ENCODE measurements at regions not wholly inside any gene's neighbourhood (a gene's known extent, or its start where the extent isn't known, plus 50 kb on each side); places are given as distances from the start of the nearest gene placed in this dataset.
"Not testable (repeated sequence)": the region's sequence is repeated elsewhere in the genome, so short reads cannot be mapped to it uniquely, and the experiment has no call there.

GRCh38 chr5:158593925-158594324, 505.8 kb downstream of the EBF1 start:
- no peak overlapping the region for H3K27ac Mint-ChIP-seq
- DNase-seq (ENCODE audit: low spot score in 2 of 2) (no peak), ATAC-seq (ENCODE audit: low read depth) (no peak)
- H3K9me3 Mint-ChIP-seq = no peaks in the 10 kb centered on the region
- no peak overlapping the region for H3K4me3 Mint-ChIP-seq
- H3K36me3 Mint-ChIP-seq = no peaks in the 10 kb centered on the region
- H3K27me3 Mint-ChIP-seq = no peaks in the 10 kb centered on the region
- peaks cover 16% of the 10 kb centered on the region for H3K4me1 Mint-ChIP-seq

- H3K4me3 Mint-ChIP-seq = no peak overlapping the region
- H3K36me3 Mint-ChIP-seq = no peaks in the 10 kb centered on the region
- H3K27me3 Mint-ChIP-seq = no peaks in the 10 kb centered on the region
- no peak overlapping the region for H3K27ac Mint-ChIP-seq
- H3K9me3 Mint-ChIP-seq = no peaks in the 10 kb centered on the region
- DNase-seq (ENCODE audit: low spot score in 2 of 2) (no peak), ATAC-seq (ENCODE audit: low read depth) (no peak)
- H3K4me1 Mint-ChIP-seq = peaks cover 7% of the 10 kb centered on the region
Measured at GRCh38 chr5:158591301-158591863, 508.3 kb downstream of the EBF1 start.

- Mint-ChIP-seq H3K27ac (no peak overlapping the region), H3K9me3 (peaks cover 4% of the 10 kb centered on the region), H3K27me3 (peaks cover 2% of the 10 kb centered on the region), H3K36me3 (peaks cover 2% of the 10 kb centered on the region), H3K4me3 (no peak overlapping the region), H3K4me1 (peaks cover 9% of the 10 kb centered on the region)
- DNase-seq (ENCODE audit: low spot score in 2 of 2) (no peak), ATAC-seq (ENCODE audit: low read depth) (no peak)
Measured at GRCh38 chr5:158590746-158591300, 508.9 kb downstream of the EBF1 start.

GRCh38 chr5:158589939-158590338, 509.8 kb downstream of the EBF1 start:
- DNase-seq (ENCODE audit: low spot score in 2 of 2) = no peak
- peaks cover 2% of the 10 kb centered on the region for H3K27me3 Mint-ChIP-seq
- no peak overlapping the region for H3K4me3 Mint-ChIP-seq
- no peak overlapping the region for H3K27ac Mint-ChIP-seq
- peak; percentile 37 for ATAC-seq (ENCODE audit: low read depth)
- H3K9me3 Mint-ChIP-seq = peaks cover 5% of the 10 kb centered on the region
- peaks cover 4% of the 10 kb centered on the region for H3K36me3 Mint-ChIP-seq
- H3K4me1 Mint-ChIP-seq = peaks cover 9% of the 10 kb centered on the region

- no peak overlapping the region for H3K4me3 Mint-ChIP-seq
- H3K27me3 Mint-ChIP-seq = peaks cover 2% of the 10 kb centered on the region
- peaks cover 5% of the 10 kb centered on the region for H3K9me3 Mint-ChIP-seq
- H3K36me3 Mint-ChIP-seq = peaks cover 6% of the 10 kb centered on the region
- H3K4me1 Mint-ChIP-seq = peaks cover 12% of the 10 kb centered on the region
- DNase-seq (ENCODE audit: low spot score in 2 of 2) (no peak), ATAC-seq (ENCODE audit: low read depth) (no peak)
- no peak overlapping the region for H3K27ac Mint-ChIP-seq
Measured at GRCh38 chr5:158588617-158589016, 511.1 kb downstream of the EBF1 start.

DNA sequence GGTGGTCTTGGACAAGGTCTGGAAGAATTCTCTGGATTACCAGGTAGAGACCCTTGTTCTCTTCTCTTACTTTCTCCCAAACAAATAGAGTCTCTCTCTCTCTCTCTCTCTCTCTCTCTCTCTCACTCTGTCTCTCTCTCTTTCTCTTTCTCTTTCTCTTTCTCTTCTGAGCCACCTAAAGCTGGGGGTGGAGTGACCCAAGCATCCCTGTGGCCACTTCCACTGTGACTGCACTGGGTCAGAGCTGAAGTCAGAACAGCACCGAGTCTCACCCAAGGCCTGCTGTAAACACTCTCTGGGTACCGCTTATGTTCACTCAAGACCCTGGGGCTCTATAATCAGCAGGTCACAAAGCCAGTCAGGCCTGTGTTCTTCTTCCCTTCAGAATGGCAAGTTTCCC, 513.7 kb downstream of the EBF1 start:
- peaks cover 12% of the 10 kb centered on the region for H3K4me1 Mint-ChIP-seq
- peaks cover 2% of the 10 kb centered on the region for H3K27me3 Mint-ChIP-seq
- no peak overlapping the region for H3K4me3 Mint-ChIP-seq
- ATAC-seq (ENCODE audit: low read depth) = no peak
- peaks cover 7% of the 10 kb centered on the region for H3K9me3 Mint-ChIP-seq
- no peak for DNase-seq (ENCODE audit: low spot score in 2 of 2)
- peaks cover 6% of the 10 kb centered on the region for H3K36me3 Mint-ChIP-seq
- no peak overlapping the region for H3K27ac Mint-ChIP-seq

- not testable (repeated sequence) for H3K4me1 Mint-ChIP-seq; H3K27me3 Mint-ChIP-seq; H3K27ac Mint-ChIP-seq; DNase-seq (ENCODE audit: low spot score in 2 of 2); ATAC-seq (ENCODE audit: low read depth); H3K4me3 Mint-ChIP-seq
- Mint-ChIP-seq H3K36me3 (peaks cover 10% of the 10 kb centered on the region), H3K9me3 (peaks cover 15% of the 10 kb centered on the region)
Measured at GRCh38 chr5:158582669-158583068, 517.0 kb downstream of the EBF1 start.

DNA sequence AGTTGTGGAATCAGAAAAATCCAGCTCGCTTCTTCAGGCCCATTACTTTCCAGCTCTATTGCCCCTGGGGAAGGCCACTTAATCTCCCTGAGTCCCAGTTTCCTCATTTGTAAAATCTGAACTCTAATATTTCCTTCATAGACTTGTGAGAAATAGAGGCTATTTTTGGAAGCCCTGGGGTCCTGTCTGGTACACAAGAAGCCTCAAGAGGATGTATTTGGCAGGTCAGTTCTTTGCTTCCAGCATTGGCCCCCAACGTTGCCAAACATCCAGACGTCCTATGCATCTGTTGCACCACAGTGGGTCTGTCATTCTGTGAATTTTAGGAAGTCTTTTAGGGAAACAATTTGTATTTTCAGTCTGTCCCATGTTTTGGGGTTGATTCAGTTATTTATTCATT, 525.9 kb downstream of the EBF1 start:
- Mint-ChIP-seq H3K27me3 (no peaks in the 10 kb centered on the region), H3K9me3 (peaks cover 3% of the 10 kb centered on the region), H3K27ac (no peak overlapping the region), H3K36me3 (peaks cover 1% of the 10 kb centered on the region), H3K4me1 (peaks cover 6% of the 10 kb centered on the region), H3K4me3 (no peak overlapping the region)
- DNase-seq (ENCODE audit: low spot score in 2 of 2) (no peak), ATAC-seq (ENCODE audit: low read depth) (no peak)

DNA sequence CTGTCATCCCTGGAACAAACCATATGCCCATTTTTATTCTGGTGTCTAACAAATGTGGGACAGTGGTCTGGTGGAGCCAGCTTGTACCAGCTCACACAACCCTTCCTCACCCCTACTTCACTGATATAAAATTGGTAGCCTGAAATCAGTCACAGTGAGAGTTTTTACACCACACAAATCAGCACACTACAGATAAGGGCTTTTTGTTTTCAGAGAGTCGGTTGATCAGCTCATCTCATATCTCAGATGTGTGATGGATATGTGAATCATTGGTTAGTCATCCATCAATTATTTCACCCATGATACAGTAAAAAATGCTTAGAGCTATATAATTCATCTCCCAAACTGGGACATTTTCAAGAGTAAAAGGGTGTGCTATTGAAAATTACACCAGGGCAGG, 529.2 kb downstream of the EBF1 start:
- DNase-seq (ENCODE audit: low spot score in 2 of 2) (no peak), ATAC-seq (ENCODE audit: low read depth) (no peak)
- Mint-ChIP-seq H3K4me3 (no peak overlapping the region), H3K27me3 (no peaks in the 10 kb centered on the region), H3K27ac (no peak overlapping the region), H3K36me3 (no peaks in the 10 kb centered on the region), H3K4me1 (peaks cover 6% of the 10 kb centered on the region), H3K9me3 (peaks cover 1% of the 10 kb centered on the region)

DNA sequence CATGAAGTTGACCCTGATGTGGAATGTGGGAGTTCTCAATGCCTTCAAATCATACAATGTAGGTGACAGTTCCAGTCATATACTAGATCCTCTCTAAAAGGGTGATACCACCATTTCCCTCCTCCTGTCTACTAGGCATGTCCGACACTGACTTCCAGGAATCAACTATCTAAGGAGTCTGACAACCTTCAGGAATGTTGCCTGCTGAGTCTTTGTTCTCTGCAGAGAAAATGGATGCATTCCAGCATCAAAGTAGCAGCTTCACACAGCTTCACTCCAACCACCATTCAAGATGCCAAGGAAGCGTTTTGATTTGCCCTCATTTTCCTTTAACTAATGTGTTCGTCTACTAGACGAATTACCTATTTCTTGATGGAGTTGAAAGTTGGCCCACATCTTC, 530.2 kb downstream of the EBF1 start:
- Mint-ChIP-seq H3K4me3 (no peak overlapping the region), H3K27ac (no peak overlapping the region), H3K27me3 (no peaks in the 10 kb centered on the region), H3K9me3 (peaks cover 1% of the 10 kb centered on the region), H3K36me3 (no peaks in the 10 kb centered on the region), H3K4me1 (peaks cover 15% of the 10 kb centered on the region)
- ATAC-seq (ENCODE audit: low read depth) (no peak), DNase-seq (ENCODE audit: low spot score in 2 of 2) (no peak)

DNA sequence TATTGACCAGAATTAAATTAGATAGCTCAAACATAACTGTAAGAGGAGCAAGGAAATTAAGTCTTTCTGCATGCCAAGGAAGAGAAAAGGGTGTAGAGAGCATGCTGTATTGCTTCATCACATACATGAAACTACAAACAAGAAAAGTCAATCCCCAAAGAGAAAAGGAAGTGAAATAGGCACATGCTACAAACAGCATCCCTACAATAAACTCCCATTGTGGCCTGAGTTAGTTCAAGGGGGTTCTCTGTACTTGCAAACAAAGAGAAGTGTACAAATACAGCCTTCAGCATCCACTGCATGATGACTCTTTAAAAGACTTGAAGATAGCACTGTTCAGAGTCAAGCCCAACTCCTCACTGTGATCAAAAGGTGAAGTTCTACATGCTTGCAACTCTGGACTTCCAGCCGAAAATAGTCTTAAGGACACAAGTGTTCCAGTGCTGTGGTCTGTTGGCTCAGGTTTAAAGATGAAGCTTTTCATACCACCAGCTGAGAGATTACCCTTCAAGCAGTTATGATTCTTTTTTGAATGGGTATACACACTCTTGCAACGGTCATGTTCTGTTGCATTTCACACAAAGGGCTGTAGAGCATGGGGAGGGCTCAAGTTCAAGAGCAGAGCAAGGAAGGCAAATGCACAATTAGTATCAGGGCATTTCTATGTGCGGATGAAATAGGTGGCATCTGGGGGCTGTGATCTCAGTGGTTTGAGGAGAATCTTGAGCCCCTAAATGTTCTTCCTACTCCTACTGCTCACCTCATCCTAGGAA, 534.5 kb downstream of the EBF1 start:
- Mint-ChIP-seq H3K4me1 (peaks cover 24% of the 10 kb centered on the region), H3K27ac (no peak overlapping the region), H3K4me3 (no peak overlapping the region), H3K36me3 (no peaks in the 10 kb centered on the region), H3K27me3 (no peaks in the 10 kb centered on the region), H3K9me3 (no peaks in the 10 kb centered on the region)
- peak; percentile 34 for ATAC-seq (ENCODE audit: low read depth)
- DNase-seq (ENCODE audit: low spot score in 2 of 2) = no peak

GRCh38 chr5:158563760-158564390, 535.8 kb downstream of the EBF1 start:
- ATAC-seq (ENCODE audit: low read depth) (no peak), DNase-seq (ENCODE audit: low spot score in 2 of 2) (no peak)
- Mint-ChIP-seq H3K36me3 (no peaks in the 10 kb centered on the region), H3K9me3 (no peaks in the 10 kb centered on the region), H3K27ac (no peak overlapping the region), H3K4me1 (peaks cover 34% of the 10 kb centered on the region), H3K4me3 (no peak overlapping the region), H3K27me3 (no peaks in the 10 kb centered on the region)

DNA sequence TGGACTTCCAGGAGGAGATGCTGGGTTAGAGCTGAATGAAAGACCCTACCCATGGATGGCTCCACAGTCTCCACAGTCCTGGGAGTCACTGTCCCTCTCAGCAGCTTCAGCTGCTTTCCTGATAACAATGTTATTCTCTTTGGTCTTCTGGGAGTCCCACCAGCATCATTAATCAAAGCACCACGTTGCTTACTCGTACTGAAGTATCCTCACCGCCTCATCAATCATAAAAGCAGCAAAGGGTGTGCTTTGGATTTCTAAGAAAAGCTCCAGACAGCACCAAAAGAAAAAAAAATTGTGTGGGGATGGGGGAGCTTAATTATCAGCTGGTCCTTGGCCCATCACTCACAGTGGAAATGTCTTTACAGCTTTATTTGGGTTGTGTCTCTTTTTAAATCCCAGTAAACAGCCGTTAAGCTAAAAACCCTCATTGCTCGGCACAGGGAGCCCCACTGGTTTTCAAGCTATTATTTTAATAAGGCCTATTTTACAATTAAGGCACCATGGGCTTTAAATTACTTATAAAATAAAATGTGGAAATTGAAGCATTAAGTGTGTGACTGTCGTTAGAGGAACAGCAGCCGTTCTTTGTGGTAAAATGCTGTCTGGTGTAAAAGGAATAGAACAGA, 538.0 kb downstream of the EBF1 start:
- DNase-seq (ENCODE audit: low spot score in 2 of 2) (no peak), ATAC-seq (ENCODE audit: low read depth) (no peak)
- Mint-ChIP-seq H3K27ac (no peak overlapping the region), H3K27me3 (no peaks in the 10 kb centered on the region), H3K4me1 (peaks cover 37% of the 10 kb centered on the region), H3K36me3 (no peaks in the 10 kb centered on the region), H3K4me3 (no peak overlapping the region), H3K9me3 (no peaks in the 10 kb centered on the region)

- ATAC-seq (ENCODE audit: low read depth) = peak; percentile 68
- Mint-ChIP-seq H3K36me3 (no peaks in the 10 kb centered on the region), H3K27me3 (no peaks in the 10 kb centered on the region), H3K27ac (no peak overlapping the region), H3K4me3 (peak overlapping the region; percentile 84), H3K4me1 (peaks cover 35% of the 10 kb centered on the region), H3K9me3 (peaks cover 2% of the 10 kb centered on the region)
- peak in 1 of 2 donors; percentile 18 for DNase-seq (ENCODE audit: low spot score in 2 of 2)
Measured at GRCh38 chr5:158560170-158560569, 539.5 kb downstream of the EBF1 start.
